OCI-LY7 (cell line): ENCODE measurements at regions not wholly inside any gene's neighbourhood (a gene's known extent, or its start where the extent isn't known, plus 50 kb on each side); places are given as distances from the start of the nearest gene placed in this dataset.

Source experiments
- CTCF ChIP-seq: fragments of 200-600 bp; sonication (generic); conservative IDR thresholded peaks from 2 replicates; pipeline ENCODE4 v1.5.1; 2014; ENCODE audit warnings: mild to moderate bottlenecking, antibody characterized with exemption, low read length, moderate library complexity, mixed read lengths
- EZH2phosphoT487 ChIP-seq: fragments of 200-600 bp; sonication (generic); IDR thresholded peaks from 2 replicates; pipeline ENCODE4 v1.6.1; 2018; ENCODE audit warnings: low read depth, borderline replicate concordance, mild to moderate bottlenecking, mixed run types, antibody characterized with exemption, low read length, moderate library complexity, mixed read lengths

- TF ChIP-seq CTCF, result no peak
- no peak for TF ChIP-seq EZH2phosphoT487
Measured at GRCh38 chr14:54257424-54257823, 139.4 kb upstream of the CDKN3 start.
